ENCODE measurements at regions not wholly inside any gene's neighbourhood (a gene's known extent, or its start where the extent isn't known, plus 50 kb on each side); places are given as distances from the start of the nearest gene placed in this dataset.

DNA sequence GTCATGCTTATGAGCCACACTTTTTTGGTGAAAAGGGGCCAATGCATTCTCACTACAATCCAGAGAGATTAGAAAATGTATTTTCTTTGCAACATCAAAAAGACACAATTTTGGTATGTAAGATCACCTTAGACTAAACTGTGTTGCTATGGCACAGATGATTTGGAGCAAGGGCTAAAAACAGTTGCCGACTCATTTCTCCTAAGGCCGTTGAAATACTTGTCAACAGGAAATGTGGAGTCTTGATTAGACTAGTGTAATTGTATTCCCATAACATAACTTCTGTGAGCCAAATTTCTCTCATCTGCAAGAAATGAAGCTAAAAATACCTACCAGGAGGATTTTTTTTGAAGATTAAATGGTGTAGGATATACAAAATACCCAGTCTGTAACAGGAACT lies 2547.7 kb downstream of the ARAP2 start:
- TF ChIP-seq, protein P1, sequence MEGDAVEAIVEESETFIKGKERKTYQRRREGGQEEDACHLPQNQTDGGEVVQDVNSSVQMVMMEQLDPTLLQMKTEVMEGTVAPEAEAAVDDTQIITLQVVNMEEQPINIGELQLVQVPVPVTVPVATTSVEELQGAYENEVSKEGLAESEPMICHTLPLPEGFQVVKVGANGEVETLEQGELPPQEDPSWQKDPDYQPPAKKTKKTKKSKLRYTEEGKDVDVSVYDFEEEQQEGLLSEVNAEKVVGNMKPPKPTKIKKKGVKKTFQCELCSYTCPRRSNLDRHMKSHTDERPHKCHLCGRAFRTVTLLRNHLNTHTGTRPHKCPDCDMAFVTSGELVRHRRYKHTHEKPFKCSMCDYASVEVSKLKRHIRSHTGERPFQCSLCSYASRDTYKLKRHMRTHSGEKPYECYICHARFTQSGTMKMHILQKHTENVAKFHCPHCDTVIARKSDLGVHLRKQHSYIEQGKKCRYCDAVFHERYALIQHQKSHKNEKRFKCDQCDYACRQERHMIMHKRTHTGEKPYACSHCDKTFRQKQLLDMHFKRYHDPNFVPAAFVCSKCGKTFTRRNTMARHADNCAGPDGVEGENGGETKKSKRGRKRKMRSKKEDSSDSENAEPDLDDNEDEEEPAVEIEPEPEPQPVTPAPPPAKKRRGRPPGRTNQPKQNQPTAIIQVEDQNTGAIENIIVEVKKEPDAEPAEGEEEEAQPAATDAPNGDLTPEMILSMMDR (conservative IDR thresholded peaks at IDR 0.05; ENCODE audit: low read depth, low read length), result no peak
- no peak for TF ChIP-seq EZH2phosphoT487 (IDR thresholded peaks at IDR 0.05; ENCODE audit: borderline replicate concordance, low read length)
